Colonic mucosa (tissue), 4 donors: ENCODE measurements at regions not wholly inside any gene's neighbourhood (a gene's known extent, or its start where the extent isn't known, plus 50 kb on each side); places are given as distances from the start of the nearest gene placed in this dataset.

Experiments
- DNase-seq: peaks from one replicate; pipeline ENCODE4 v3.0.0-alpha.2; 2020
- H3K27ac ChIP-seq: fragments of 200-600 bp; one replicate; pipeline ENCODE4 v1.8.0; 2021
- H3K27me3 ChIP-seq: fragments of 200-600 bp; one replicate; pipeline ENCODE4 v1.8.0; 2021
- H3K36me3 ChIP-seq: fragments of 200-600 bp; one replicate; pipeline ENCODE4 v1.8.0; 2021
- H3K4me1 ChIP-seq: fragments of 200-600 bp; one replicate; pipeline ENCODE4 v1.8.0; 2021; ENCODE audit warnings: mild to moderate bottlenecking
- H3K4me3 ChIP-seq: fragments of 200-600 bp; one replicate; pipeline ENCODE4 v1.8.0; 2021
- H3K9ac ChIP-seq, 2 donors: one replicate each; pipeline ENCODE4 v1.7.0; 2013; ENCODE audit warnings: control low read depth in 2 of 2, low read depth in 2 of 2, low read length in 2 of 2
- H3K9me3 ChIP-seq: fragments of 200-600 bp; one replicate; pipeline ENCODE4 v1.8.0; 2021
- intact Hi-C: fragments of 100-400 bp; cut with DNase I; formaldehyde crosslinking; loops from one replicate; pipeline ENCODE4 v1.14.1; 2022
- TF ChIP-seq, protein P1 (sequence below): fragments of 200-600 bp; IDR thresholded peaks from one replicate; pipeline ENCODE4 v1.8.0; 2022; ENCODE audit warnings: antibody characterized with exemption, mild to moderate bottlenecking
- donor health status: healthy.
- donor health status: DM: no; HTN: no; CAD: no.
- donor health status: DM: no; HTN: no; CAD: no.

DNA sequence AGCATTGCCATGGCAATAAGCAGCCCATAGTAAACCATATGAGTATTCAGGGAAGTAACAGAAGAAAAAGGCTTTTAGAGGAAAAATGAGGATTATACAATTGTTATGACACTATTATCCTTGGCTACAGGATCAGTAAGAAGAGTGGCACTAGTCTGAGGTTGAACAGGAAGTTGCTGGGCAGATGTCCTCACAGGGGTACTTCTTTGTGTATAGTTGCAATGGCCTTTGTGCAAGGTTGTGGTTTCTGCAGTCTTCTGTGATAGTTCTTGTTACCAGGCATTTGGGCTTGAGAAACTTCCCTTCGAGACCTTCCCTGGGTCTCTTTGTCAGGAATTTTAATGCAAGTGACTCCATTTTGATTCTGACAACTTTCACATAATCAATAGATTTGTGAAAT, 100.6 kb upstream of the ATP11B start:
- Histone ChIP-seq H3K4me3 (no peak overlapping the region), H3K27ac (no peak overlapping the region), H3K36me3 (no peaks in the 10 kb centered on the region), H3K9me3 (no peaks in the 10 kb centered on the region), H3K27me3 (no peaks in the 10 kb centered on the region), H3K9ac (no peak overlapping the region), H3K4me1 (no peaks in the 10 kb centered on the region)
- TF ChIP-seq, protein P1, sequence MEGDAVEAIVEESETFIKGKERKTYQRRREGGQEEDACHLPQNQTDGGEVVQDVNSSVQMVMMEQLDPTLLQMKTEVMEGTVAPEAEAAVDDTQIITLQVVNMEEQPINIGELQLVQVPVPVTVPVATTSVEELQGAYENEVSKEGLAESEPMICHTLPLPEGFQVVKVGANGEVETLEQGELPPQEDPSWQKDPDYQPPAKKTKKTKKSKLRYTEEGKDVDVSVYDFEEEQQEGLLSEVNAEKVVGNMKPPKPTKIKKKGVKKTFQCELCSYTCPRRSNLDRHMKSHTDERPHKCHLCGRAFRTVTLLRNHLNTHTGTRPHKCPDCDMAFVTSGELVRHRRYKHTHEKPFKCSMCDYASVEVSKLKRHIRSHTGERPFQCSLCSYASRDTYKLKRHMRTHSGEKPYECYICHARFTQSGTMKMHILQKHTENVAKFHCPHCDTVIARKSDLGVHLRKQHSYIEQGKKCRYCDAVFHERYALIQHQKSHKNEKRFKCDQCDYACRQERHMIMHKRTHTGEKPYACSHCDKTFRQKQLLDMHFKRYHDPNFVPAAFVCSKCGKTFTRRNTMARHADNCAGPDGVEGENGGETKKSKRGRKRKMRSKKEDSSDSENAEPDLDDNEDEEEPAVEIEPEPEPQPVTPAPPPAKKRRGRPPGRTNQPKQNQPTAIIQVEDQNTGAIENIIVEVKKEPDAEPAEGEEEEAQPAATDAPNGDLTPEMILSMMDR = no peak
- no peak for DNase-seq
- intact Hi-C loops = no loop called here

DNA sequence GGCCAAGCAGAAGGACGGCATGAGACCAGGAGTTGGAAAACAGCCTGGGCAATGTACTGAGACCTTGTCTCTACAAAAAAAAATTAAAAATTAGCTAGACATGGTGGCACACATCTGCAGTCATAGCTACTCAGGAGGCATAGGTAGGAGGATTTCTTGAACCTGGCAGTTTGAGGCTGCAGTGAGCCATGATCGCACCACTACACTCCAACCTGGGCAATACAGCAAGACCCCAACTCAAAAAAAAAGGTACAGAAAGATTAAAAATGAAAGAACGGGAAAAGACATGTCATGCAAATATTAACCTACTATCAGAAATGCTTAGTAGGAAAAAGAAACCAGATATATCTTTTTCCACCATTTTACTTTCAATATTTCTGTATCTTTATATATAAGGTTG, 99.6 kb upstream of the ATP11B start:
- TF ChIP-seq, protein P1 = no peak
- no peak overlapping the region for H3K9ac ChIP-seq

DNA sequence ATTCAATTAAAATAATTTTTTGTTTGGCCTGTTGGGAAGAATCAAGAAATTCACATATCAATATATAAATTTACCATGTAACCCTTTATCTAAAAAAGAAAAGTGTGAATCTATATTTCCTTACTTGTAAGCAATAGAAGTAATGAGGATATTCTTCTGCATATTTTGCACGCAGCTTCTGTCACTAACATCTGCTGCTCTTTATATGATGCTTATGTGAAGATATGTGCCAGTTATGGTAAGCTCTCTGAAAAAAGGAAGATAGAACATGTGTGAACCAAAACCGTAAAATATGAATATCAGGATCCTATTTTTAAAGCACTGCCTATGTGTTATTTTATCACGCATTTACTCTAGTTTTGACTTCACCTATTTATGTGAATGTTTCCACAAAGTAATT, 96.4 kb upstream of the ATP11B start:
- Histone ChIP-seq H3K4me1 (no peaks in the 10 kb centered on the region), H3K9ac (no peak overlapping the region), H3K36me3 (no peaks in the 10 kb centered on the region), H3K9me3 (no peaks in the 10 kb centered on the region), H3K27ac (no peak overlapping the region), H3K4me3 (no peak overlapping the region), H3K27me3 (no peaks in the 10 kb centered on the region)
- TF ChIP-seq, protein P1 = no peak
- DNase-seq = no peak
- intact Hi-C loops = no loop called here

More for the DNA sequence above, 99.6 kb upstream of the ATP11B start:
- no peak for DNase-seq
- no peaks in the 10 kb centered on the region for H3K4me1 ChIP-seq
- no peaks in the 10 kb centered on the region for H3K9me3 ChIP-seq
- H3K36me3 ChIP-seq = no peaks in the 10 kb centered on the region
- H3K27ac ChIP-seq = no peak overlapping the region
- intact Hi-C loops = no loop called here
- H3K4me3 ChIP-seq = no peak overlapping the region
- H3K27me3 ChIP-seq = no peaks in the 10 kb centered on the region

DNA sequence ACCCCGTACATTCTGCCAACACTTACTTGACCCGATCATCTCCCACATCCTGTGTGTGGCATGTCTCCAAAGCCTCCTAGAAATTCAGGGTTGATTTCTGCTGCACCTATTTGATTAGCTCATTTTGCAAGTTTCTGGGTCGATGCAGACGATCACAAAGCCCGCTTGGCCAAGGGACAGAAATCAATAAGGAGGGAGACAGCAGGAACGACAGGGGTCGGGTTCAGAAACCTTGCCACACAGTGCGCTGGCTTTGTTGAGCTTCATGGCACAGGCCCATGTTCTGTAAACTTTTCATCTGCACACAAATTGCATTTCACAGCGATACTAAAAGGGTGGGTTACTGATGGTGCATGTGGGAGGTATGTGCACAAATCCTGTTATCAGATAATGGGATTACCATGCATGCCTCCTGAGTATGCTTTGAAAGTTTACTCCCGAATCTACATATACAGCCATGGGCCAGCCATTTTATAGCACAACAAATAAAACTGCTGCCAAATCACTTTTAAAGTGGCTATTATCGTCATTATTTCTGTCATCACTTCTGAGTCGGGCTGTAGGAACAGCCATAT, 95.9 kb upstream of the ATP11B start:
- no peak for DNase-seq
- intact Hi-C loops = no loop called here
- TF ChIP-seq, protein P1 = no peak

DNA sequence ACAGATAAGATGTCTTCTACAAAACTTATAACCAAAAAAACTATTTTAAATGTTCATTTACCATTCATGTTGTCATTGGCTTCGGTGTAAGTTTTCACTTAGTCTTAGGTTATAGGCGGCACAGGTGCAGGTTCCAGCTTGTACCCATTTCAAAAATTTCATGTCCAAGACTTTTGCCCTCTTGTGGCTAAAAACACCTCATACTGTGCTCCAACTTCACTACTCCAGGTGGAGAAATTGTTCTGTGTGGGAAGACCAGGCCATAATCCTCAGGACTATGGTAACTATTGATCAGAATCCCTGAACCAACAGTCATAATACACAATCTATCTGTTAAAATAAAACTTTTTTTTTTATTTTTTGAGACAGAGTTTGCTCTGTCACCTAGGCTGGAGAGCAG, 95.2 kb upstream of the ATP11B start:
- Histone ChIP-seq H3K27ac (no peak overlapping the region), H3K4me3 (no peak overlapping the region), H3K4me1 (no peaks in the 10 kb centered on the region), H3K27me3 (no peaks in the 10 kb centered on the region), H3K9ac (no peak overlapping the region), H3K9me3 (no peaks in the 10 kb centered on the region), H3K36me3 (no peaks in the 10 kb centered on the region)
- DNase-seq = no peak
- TF ChIP-seq, protein P1 = no peak
- intact Hi-C loops = no loop called here

More for the DNA sequence above, 95.9 kb upstream of the ATP11B start:
- no peaks in the 10 kb centered on the region for H3K36me3 ChIP-seq
- no peaks in the 10 kb centered on the region for H3K4me1 ChIP-seq
- H3K9ac ChIP-seq = no peak overlapping the region
- H3K9me3 ChIP-seq = no peaks in the 10 kb centered on the region
- H3K4me3 ChIP-seq = no peak overlapping the region
- H3K27ac ChIP-seq = no peak overlapping the region
- no peaks in the 10 kb centered on the region for H3K27me3 ChIP-seq
